HFF-Myc (cell line): ENCODE measurements at regions not wholly inside any gene's neighbourhood (a gene's known extent, or its start where the extent isn't known, plus 50 kb on each side); places are given as distances from the start of the nearest gene placed in this dataset.

Experiments used
- DNase-seq: peaks from one replicate; pipeline ENCODE4 v3.0.0-alpha.2; 2011; ENCODE audit warnings: low read depth; ENCODE audit errors: extremely low read depth
- H3K4me3 ChIP-seq: replicated peaks from 2 replicates; pipeline ENCODE4 v1.5.1; 2011; ENCODE audit warnings: low read depth, mild to moderate bottlenecking, control low read depth, low read length
- CTCF ChIP-seq: IDR thresholded peaks from 2 replicates; pipeline ENCODE4 v1.5.1; 2012; ENCODE audit warnings: mild to moderate bottlenecking, low read depth, low read length, control low read depth; ENCODE audit errors: missing control alignments

- TF ChIP-seq CTCF = no peak
- no peak overlapping the region for H3K4me3 ChIP-seq
Measured at GRCh38 chr15:77846360-77846759, 213.6 kb upstream of the LINGO1 start.

GRCh38 chr15:77844798-77845446 is 212.2 kb upstream of the LINGO1 start:
- DNase-seq = no peak
- TF ChIP-seq CTCF = no peak
- no peak overlapping the region for H3K4me3 ChIP-seq

More at GRCh38 chr15:77846360-77846759, 213.6 kb upstream of the LINGO1 start:
- no peak for DNase-seq

- DNase-seq = no peak
- TF ChIP-seq CTCF = no peak
Measured at GRCh38 chr15:77843546-77843945, 210.8 kb upstream of the LINGO1 start.

DNA sequence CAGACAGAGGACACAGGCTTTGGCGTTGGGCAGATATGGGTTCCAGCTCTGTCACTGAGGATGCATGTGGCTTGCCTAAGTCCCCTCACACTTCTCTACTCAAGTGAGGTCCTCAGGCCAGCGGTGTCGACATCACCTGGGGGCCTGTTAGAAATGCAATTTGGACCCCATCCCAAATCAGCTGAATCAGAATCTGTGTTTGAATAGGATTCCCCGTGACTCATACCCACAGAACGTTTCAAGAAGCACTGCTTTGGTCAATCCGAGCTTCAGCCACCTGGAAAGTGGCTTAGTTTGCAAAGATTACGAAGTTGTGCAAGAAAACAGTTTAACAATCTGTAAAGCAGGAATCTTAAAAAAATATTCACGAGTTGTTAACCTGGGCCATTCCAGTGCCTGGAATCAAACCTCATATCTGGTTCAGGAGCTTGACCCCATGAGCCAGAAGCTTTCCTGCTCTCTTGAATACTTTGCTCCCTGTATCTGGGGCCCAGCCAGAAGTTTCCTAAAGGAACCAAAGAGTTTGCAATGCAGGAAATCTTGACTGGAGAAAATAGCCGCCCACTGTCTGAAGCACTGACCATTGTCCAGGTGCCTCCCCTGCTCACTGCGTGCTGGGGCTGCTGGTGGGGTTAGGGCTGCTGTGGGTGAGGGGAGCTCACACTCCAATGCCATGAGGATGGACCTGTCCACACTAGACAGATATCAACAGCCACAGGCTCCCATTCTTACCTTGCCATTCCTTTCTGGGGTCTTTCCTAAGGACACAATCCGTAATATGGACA is 208.5 kb upstream of the LINGO1 start:
- no peak for TF ChIP-seq CTCF
- peak; percentile 21 for DNase-seq
- no peak overlapping the region for H3K4me3 ChIP-seq

More at GRCh38 chr15:77843546-77843945, 210.8 kb upstream of the LINGO1 start:
- no peak overlapping the region for H3K4me3 ChIP-seq

GRCh38 chr15:77839970-77840905 is 207.5 kb upstream of the LINGO1 start:
- DNase-seq = no peak
- TF ChIP-seq CTCF = no peak
- no peak overlapping the region for H3K4me3 ChIP-seq

DNA sequence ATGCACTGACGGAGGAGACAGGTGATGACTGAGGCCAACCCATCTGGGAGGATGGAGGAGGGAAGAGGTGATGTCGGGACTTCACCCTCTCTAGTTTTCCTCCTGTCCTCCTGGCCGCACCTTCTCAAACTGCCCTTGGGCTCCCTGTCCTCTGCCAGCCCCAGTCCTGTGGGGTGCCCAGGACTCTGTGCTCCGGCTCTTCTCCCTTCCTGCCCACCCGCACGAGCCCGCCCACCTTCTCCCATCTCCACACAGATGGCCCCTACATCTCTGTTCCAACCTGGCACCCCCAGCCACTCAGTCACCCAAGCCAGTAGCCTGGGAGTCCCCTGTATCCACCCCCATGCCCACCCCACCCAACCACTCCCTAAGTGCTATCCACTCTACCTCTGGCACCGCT is 206.7 kb upstream of the LINGO1 start:
- no peak overlapping the region for H3K4me3 ChIP-seq
- no peak for DNase-seq
- no peak for TF ChIP-seq CTCF
